ENCODE measurements at regions not wholly inside any gene's neighbourhood (a gene's known extent, or its start where the extent isn't known, plus 50 kb on each side); places are given as distances from the start of the nearest gene placed in this dataset.

DNA sequence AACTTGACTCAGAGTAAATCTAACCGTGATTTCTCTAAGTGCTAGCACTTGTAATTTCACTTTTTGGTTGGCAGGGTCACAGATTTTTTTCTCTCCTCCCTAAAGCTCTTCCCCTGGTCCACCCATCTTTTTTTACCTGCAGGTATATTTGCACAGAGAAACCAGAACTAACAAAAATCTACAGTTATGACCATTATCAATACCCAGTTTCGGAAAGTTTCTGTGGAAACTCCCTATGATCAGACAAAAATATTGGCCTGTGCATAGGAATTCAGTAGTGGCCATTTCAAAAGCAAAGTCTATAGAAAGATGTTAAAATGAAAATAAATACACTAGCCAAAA, 62.4 kb upstream of the ATF7IP2 start:
- Histone ChIP-seq H3F3A (replicated peaks; ENCODE audit: insufficient read depth) (no peaks in the 10 kb centered on the region), H3K4me1 (ENCODE audit: control insufficient read depth in 1 of 2, insufficient read depth in 2 of 2, low read depth in 1 of 2, low read length in 1 of 2) (no peaks in the 10 kb centered on the region), H3K27me3 (ENCODE audit: insufficient read depth) (no peaks in the 10 kb centered on the region), H4K20me1 (ENCODE audit: insufficient read depth) (no peaks in the 10 kb centered on the region), H3K36me3 (replicated peaks in 1 of 2; ENCODE audit: control insufficient read depth in 1 of 2, insufficient read depth in 2 of 2, low read length in 1 of 2) (no peaks in the 10 kb centered on the region), H2AFZ (ENCODE audit: low read depth) (no peak overlapping the region), H3K9me2 (no peaks in the 10 kb centered on the region), H3K4me2 (no peak overlapping the region), H3K27ac (ENCODE audit: low read depth in 2 of 2, low read length in 1 of 2) (no peak overlapping the region), H3K4me3 (ENCODE audit: low read depth in 2 of 2, low read length in 1 of 2) (no peak overlapping the region), H3K9ac (no peak overlapping the region), H3K9me3 (no peaks in the 10 kb centered on the region), H3K79me2 (ENCODE audit: insufficient read depth) (no peaks in the 10 kb centered on the region)
- CTCF ChIA-PET, result interaction anchor here (1.0 kb wide), 1 partner anchor 8 kb away, joined by 4 read pairs; no protein-coding TSS in a partner anchor
- no peak for DNase-seq
- WGBS (ENCODE audit: low lambda C conversion rate), result 37% methylated on average over 2 of the region's 2 CpGs
- no peak for TF ChIP-seq CHD2 (IDR thresholded peaks at IDR 0.05; ENCODE audit: low read length, partially characterized antibody)
- TF ChIP-seq, protein P1, sequence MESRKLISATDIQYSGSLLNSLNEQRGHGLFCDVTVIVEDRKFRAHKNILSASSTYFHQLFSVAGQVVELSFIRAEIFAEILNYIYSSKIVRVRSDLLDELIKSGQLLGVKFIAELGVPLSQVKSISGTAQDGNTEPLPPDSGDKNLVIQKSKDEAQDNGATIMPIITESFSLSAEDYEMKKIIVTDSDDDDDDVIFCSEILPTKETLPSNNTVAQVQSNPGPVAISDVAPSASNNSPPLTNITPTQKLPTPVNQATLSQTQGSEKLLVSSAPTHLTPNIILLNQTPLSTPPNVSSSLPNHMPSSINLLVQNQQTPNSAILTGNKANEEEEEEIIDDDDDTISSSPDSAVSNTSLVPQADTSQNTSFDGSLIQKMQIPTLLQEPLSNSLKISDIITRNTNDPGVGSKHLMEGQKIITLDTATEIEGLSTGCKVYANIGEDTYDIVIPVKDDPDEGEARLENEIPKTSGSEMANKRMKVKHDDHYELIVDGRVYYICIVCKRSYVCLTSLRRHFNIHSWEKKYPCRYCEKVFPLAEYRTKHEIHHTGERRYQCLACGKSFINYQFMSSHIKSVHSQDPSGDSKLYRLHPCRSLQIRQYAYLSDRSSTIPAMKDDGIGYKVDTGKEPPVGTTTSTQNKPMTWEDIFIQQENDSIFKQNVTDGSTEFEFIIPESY (IDR thresholded peaks at IDR 0.05; ENCODE audit: borderline replicate concordance, low read depth), result no peak
- no peak for TF ChIP-seq TEAD4 (IDR thresholded peaks at IDR 0.05; ENCODE audit: borderline replicate concordance, insufficient read depth)
- TF ChIP-seq, protein P2, sequence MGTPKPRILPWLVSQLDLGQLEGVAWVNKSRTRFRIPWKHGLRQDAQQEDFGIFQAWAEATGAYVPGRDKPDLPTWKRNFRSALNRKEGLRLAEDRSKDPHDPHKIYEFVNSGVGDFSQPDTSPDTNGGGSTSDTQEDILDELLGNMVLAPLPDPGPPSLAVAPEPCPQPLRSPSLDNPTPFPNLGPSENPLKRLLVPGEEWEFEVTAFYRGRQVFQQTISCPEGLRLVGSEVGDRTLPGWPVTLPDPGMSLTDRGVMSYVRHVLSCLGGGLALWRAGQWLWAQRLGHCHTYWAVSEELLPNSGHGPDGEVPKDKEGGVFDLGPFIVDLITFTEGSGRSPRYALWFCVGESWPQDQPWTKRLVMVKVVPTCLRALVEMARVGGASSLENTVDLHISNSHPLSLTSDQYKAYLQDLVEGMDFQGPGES (IDR thresholded peaks at IDR 0.05; ENCODE audit: low read depth, low read length), result no peak
- no peak for TF ChIP-seq JUND (IDR thresholded peaks at IDR 0.05)
- no peak for TF ChIP-seq FOXJ3 (CRISPR knock-in tag; IDR thresholded peaks at IDR 0.05)
- TF ChIP-seq YY1 (IDR thresholded peaks at IDR 0.05; ENCODE audit: low read depth), result no peak
- no peak for TF ChIP-seq EZH2phosphoT487 (IDR thresholded peaks at IDR 0.05; ENCODE audit: borderline replicate concordance, low read depth)
- TF ChIP-seq RAD21 (IDR thresholded peaks at IDR 0.05; ENCODE audit: low read length), result no peak
- TF ChIP-seq POLR2AphosphoS5 (IDR thresholded peaks at IDR 0.05; ENCODE audit: low read depth, low read length), result no peak
- no peak for TF ChIP-seq ELF1 (IDR thresholded peaks at IDR 0.05)
- no peak for TF ChIP-seq FOXM1 (IDR thresholded peaks at IDR 0.05; ENCODE audit: low read depth)
- POLR2A ChIA-PET, result interaction anchor here (0.6 kb wide), 1 partner anchor 170 kb away, joined by 4 read pairs; no protein-coding TSS in a partner anchor

DNA sequence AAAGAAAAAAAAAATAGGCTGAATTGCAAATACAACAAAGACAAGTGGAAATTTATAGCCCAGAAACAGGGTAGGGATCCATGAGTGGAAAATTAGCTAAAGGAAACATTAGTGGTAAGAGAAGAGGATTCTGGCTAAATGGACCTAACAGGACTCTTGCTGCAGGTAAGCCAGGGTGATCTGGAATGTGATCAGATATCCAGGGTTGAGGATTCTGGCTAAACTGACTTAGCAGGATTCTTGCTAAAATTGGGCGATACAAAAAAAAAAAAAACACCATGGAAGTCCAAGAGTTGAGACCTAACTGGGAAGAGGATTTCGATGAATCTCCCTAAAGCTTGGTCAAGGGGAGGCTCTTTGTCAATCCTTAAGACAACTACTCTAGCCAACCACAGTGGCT, 61.7 kb upstream of the ATF7IP2 start:
- Histone ChIP-seq H3K79me2 (ENCODE audit: insufficient read depth) (no peaks in the 10 kb centered on the region), H3K9me2 (no peaks in the 10 kb centered on the region), H3K4me1 (ENCODE audit: control insufficient read depth in 1 of 2, insufficient read depth in 2 of 2, low read depth in 1 of 2, low read length in 1 of 2) (no peaks in the 10 kb centered on the region), H3K9me3 (no peaks in the 10 kb centered on the region), H4K20me1 (ENCODE audit: insufficient read depth) (no peaks in the 10 kb centered on the region), H2AFZ (ENCODE audit: low read depth) (no peak overlapping the region), H3K36me3 (replicated peaks in 1 of 2; ENCODE audit: control insufficient read depth in 1 of 2, insufficient read depth in 2 of 2, low read length in 1 of 2) (no peaks in the 10 kb centered on the region), H3K27me3 (ENCODE audit: insufficient read depth) (no peaks in the 10 kb centered on the region), H3K9ac (no peak overlapping the region), H3K4me3 (ENCODE audit: low read depth in 2 of 2, low read length in 1 of 2) (no peak overlapping the region), H3F3A (replicated peaks; ENCODE audit: insufficient read depth) (no peaks in the 10 kb centered on the region), H3K27ac (ENCODE audit: low read depth in 2 of 2, low read length in 1 of 2) (no peak overlapping the region), H3K4me2 (no peak overlapping the region)
- ChIA-PET CTCF (no interaction called here), POLR2A (interaction anchor here (0.6 kb wide), 1 partner anchor 169 kb away, joined by 4 read pairs; no protein-coding TSS in a partner anchor)
- 22% methylated on average over 2 of the region's 2 CpGs for WGBS (ENCODE audit: low lambda C conversion rate)
- no peak for DNase-seq
- TF ChIP-seq POLR2AphosphoS5 (IDR thresholded peaks at IDR 0.05; ENCODE audit: low read depth, low read length), result no peak
- TF ChIP-seq, protein P1 (IDR thresholded peaks at IDR 0.05; ENCODE audit: borderline replicate concordance, low read depth), result no peak
- no peak for TF ChIP-seq CHD2 (IDR thresholded peaks at IDR 0.05; ENCODE audit: low read length, partially characterized antibody)
- TF ChIP-seq SIN3A (IDR thresholded peaks at IDR 0.05; ENCODE audit: borderline replicate concordance, low read depth, low read length), result no peak
- no peak for TF ChIP-seq EZH2phosphoT487 (IDR thresholded peaks at IDR 0.05; ENCODE audit: borderline replicate concordance, low read depth)
- no peak for TF ChIP-seq ELF1 (IDR thresholded peaks at IDR 0.05)
- no peak for TF ChIP-seq NRF1 (IDR thresholded peaks at IDR 0.05; ENCODE audit: low read depth, low read length)
- no peak for TF ChIP-seq TAF1 (IDR thresholded peaks at IDR 0.05; ENCODE audit: borderline replicate concordance, low read depth, low read length)
- no peak for TF ChIP-seq RXRA (IDR thresholded peaks at IDR 0.05; ENCODE audit: borderline replicate concordance, low read depth)
- TF ChIP-seq RAD21 (IDR thresholded peaks at IDR 0.05; ENCODE audit: low read length), result no peak
- TF ChIP-seq YY1 (IDR thresholded peaks at IDR 0.05; ENCODE audit: low read depth), result no peak
- no peak for TF ChIP-seq FOSL2 (IDR thresholded peaks at IDR 0.05; ENCODE audit: borderline replicate concordance, low read depth)
- no peak for TF ChIP-seq MXI1 (IDR thresholded peaks at IDR 0.05; ENCODE audit: low read depth, low read length)
- no peak for TF ChIP-seq TCF12 (IDR thresholded peaks at IDR 0.05)
- TF ChIP-seq, protein P3, sequence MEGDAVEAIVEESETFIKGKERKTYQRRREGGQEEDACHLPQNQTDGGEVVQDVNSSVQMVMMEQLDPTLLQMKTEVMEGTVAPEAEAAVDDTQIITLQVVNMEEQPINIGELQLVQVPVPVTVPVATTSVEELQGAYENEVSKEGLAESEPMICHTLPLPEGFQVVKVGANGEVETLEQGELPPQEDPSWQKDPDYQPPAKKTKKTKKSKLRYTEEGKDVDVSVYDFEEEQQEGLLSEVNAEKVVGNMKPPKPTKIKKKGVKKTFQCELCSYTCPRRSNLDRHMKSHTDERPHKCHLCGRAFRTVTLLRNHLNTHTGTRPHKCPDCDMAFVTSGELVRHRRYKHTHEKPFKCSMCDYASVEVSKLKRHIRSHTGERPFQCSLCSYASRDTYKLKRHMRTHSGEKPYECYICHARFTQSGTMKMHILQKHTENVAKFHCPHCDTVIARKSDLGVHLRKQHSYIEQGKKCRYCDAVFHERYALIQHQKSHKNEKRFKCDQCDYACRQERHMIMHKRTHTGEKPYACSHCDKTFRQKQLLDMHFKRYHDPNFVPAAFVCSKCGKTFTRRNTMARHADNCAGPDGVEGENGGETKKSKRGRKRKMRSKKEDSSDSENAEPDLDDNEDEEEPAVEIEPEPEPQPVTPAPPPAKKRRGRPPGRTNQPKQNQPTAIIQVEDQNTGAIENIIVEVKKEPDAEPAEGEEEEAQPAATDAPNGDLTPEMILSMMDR (IDR thresholded peaks at IDR 0.05), result no peak
- TF ChIP-seq SMC3 (IDR thresholded peaks at IDR 0.05; ENCODE audit: low read depth, low read length), result no peak
